Smooth muscle cell (in vitro differentiated cells): ENCODE measurements at regions not wholly inside any gene's neighbourhood (a gene's known extent, or its start where the extent isn't known, plus 50 kb on each side); places are given as distances from the start of the nearest gene placed in this dataset.

Experiments
- DNase-seq: peaks from one replicate; lab custom pipeline; 2025; ENCODE audit not compliant: unreplicated experiment; lab: John Stamatoyannopoulos, UW
- H2AFZ ChIP-seq: fragments of 200-600 bp; sonication (generic); 2 replicates; pipeline ENCODE4 v1.6.0; 2016; ENCODE audit warnings: antibody characterized with exemption, low read depth, mild to moderate bottlenecking
- H3F3A ChIP-seq: fragments of 200-600 bp; sonication (generic); 2 replicates; pipeline ENCODE4 v1.6.0; 2017; ENCODE audit warnings: antibody characterized with exemption, low read depth
- H3K27ac ChIP-seq: fragments of 200-600 bp; sonication (generic); 2 replicates; pipeline ENCODE4 v1.5.1; 2016; ENCODE audit warnings: low read depth, mild to moderate bottlenecking
- H3K27me3 ChIP-seq: fragments of 200-600 bp; sonication (generic); 2 replicates; pipeline ENCODE4 v1.6.1; 2016; ENCODE audit warnings: low read depth, mild to moderate bottlenecking
- H3K36me3 ChIP-seq: fragments of 200-600 bp; sonication (generic); 2 replicates; pipeline ENCODE4 v1.5.1; 2016; ENCODE audit warnings: low read depth
- H3K4me1 ChIP-seq: fragments of 200-600 bp; sonication (generic); 2 replicates; pipeline ENCODE4 v1.5.1; 2016; ENCODE audit warnings: low read depth
- H3K4me2 ChIP-seq: fragments of 200-600 bp; sonication (generic); 2 replicates; pipeline ENCODE4 v1.6.0; 2016; ENCODE audit warnings: mild to moderate bottlenecking
- H3K4me3 ChIP-seq: fragments of 200-600 bp; sonication (generic); 2 replicates; pipeline ENCODE4 v1.5.1; 2016; ENCODE audit warnings: mild to moderate bottlenecking
- H3K79me2 ChIP-seq: fragments of 200-600 bp; sonication (generic); 2 replicates; pipeline ENCODE4 v1.6.0; 2016; ENCODE audit warnings: low read depth, mild to moderate bottlenecking
- H3K9ac ChIP-seq: fragments of 200-600 bp; sonication (generic); 2 replicates; pipeline ENCODE4 v1.6.0; 2016; ENCODE audit warnings: low read depth
- H3K9me3 ChIP-seq: fragments of 200-600 bp; sonication (generic); replicated peaks from 2 replicates; pipeline ENCODE4 v1.5.1; 2016; ENCODE audit warnings: low read depth
- H4K20me1 ChIP-seq: fragments of 200-600 bp; sonication (generic); 2 replicates; pipeline ENCODE4 v1.6.0; 2016; ENCODE audit warnings: low read depth
- CTCF ChIP-seq: fragments of 200-600 bp; sonication (generic); IDR thresholded peaks from 2 replicates; pipeline ENCODE4 v1.5.1; 2017; ENCODE audit warnings: borderline replicate concordance, mild to moderate bottlenecking, antibody characterized with exemption; ENCODE audit not compliant: insufficient read depth, poor library complexity, severe bottlenecking
- WGBS: methylation state at CpG from one replicate; pipeline ENCODE4 v1.1.7; 2016; ENCODE audit warnings: low lambda C conversion rate; 5-methylcytosine and 5-hydroxymethylcytosine counted together

- Histone ChIP-seq H3F3A (peaks cover 28% of the 10 kb centered on the region), H4K20me1 (no peaks in the 10 kb centered on the region), H3K79me2 (no peaks in the 10 kb centered on the region), H3K27ac (no peak overlapping the region), H3K4me2 (peak overlapping the region; percentile 29), H3K9ac (no peak overlapping the region), H3K27me3 (no peaks in the 10 kb centered on the region), H3K4me1 (peaks cover 4% of the 10 kb centered on the region), H3K36me3 (no peaks in the 10 kb centered on the region), H2AFZ (no peak overlapping the region), H3K9me3 (no peaks in the 10 kb centered on the region), H3K4me3 (no peak overlapping the region)
- no peak for DNase-seq
- TF ChIP-seq CTCF: no peak
- 27% methylated on average over 2 of the region's 2 CpGs for WGBS
Observed at GRCh38 chr7:24499871-24500270, 73.4 kb upstream of the PALS2 start.

- Histone ChIP-seq H3K4me3 (no peak overlapping the region), H3F3A (peaks cover 28% of the 10 kb centered on the region), H3K27ac (no peak overlapping the region), H2AFZ (no peak overlapping the region), H3K4me2 (no peak overlapping the region), H3K79me2 (no peaks in the 10 kb centered on the region), H3K4me1 (peaks cover 4% of the 10 kb centered on the region), H4K20me1 (no peaks in the 10 kb centered on the region), H3K36me3 (no peaks in the 10 kb centered on the region), H3K27me3 (no peaks in the 10 kb centered on the region), H3K9me3 (no peaks in the 10 kb centered on the region), H3K9ac (no peak overlapping the region)
- TF ChIP-seq CTCF: no peak
- 83% methylated on average over 3 of the region's 3 CpGs for WGBS
- DNase-seq: no peak
Observed at GRCh38 chr7:24500599-24500998, 72.7 kb upstream of the PALS2 start.

GRCh38 chr7:24501009-24501408 is 72.2 kb upstream of the PALS2 start:
- 77% methylated on average over 7 of the region's 7 CpGs for WGBS
- no peak for TF ChIP-seq CTCF
- H4K20me1 ChIP-seq: no peaks in the 10 kb centered on the region
- peaks cover 28% of the 10 kb centered on the region for H3F3A ChIP-seq
- H3K4me3 ChIP-seq: no peak overlapping the region
- peaks cover 4% of the 10 kb centered on the region for H3K4me1 ChIP-seq
- no peak overlapping the region for H3K4me2 ChIP-seq
- no peak overlapping the region for H3K9ac ChIP-seq
- no peak overlapping the region for H3K27ac ChIP-seq
- H3K9me3 ChIP-seq: no peaks in the 10 kb centered on the region
- H2AFZ ChIP-seq: no peak overlapping the region
- H3K79me2 ChIP-seq: no peaks in the 10 kb centered on the region
- H3K36me3 ChIP-seq: no peaks in the 10 kb centered on the region
- H3K27me3 ChIP-seq: no peaks in the 10 kb centered on the region
- no peak for DNase-seq

- no peak for DNase-seq
- Histone ChIP-seq H3K27me3 (no peaks in the 10 kb centered on the region), H3K27ac (no peak overlapping the region), H3K9me3 (no peaks in the 10 kb centered on the region), H3K4me2 (no peak overlapping the region), H3K9ac (no peak overlapping the region), H3K36me3 (no peaks in the 10 kb centered on the region), H3F3A (peaks cover 28% of the 10 kb centered on the region), H4K20me1 (no peaks in the 10 kb centered on the region), H3K4me3 (no peak overlapping the region), H3K79me2 (no peaks in the 10 kb centered on the region), H3K4me1 (peaks cover 4% of the 10 kb centered on the region), H2AFZ (no peak overlapping the region)
- 100% methylated on average over 1 of the region's 1 CpG for WGBS
- no peak for TF ChIP-seq CTCF
Observed at GRCh38 chr7:24501443-24502134, 71.7 kb upstream of the PALS2 start.
